KOPT-K1 (cell line): ENCODE measurements at regions not wholly inside any gene's neighbourhood (a gene's known extent, or its start where the extent isn't known, plus 50 kb on each side); places are given as distances from the start of the nearest gene placed in this dataset.

Experiments used
- H3K27ac ChIP-seq: fragments of 200-600 bp; sonication (generic); 2 replicates; pipeline ENCODE4 v1.5.1; 2016; ENCODE audit warnings: antibody characterized with exemption, mild to moderate bottlenecking, low read depth, low read length; ENCODE audit not compliant: poor library complexity, severe bottlenecking
- H3K36me3 ChIP-seq: fragments of 200-600 bp; sonication (generic); 2 replicates; pipeline ENCODE4 v1.5.1; 2017; ENCODE audit warnings: antibody characterized with exemption, mild to moderate bottlenecking, low read length, moderate library complexity; ENCODE audit not compliant: insufficient read depth
- H3K9me3 ChIP-seq: fragments of 200-600 bp; sonication (generic); 2 replicates; pipeline ENCODE4 v1.5.1; 2017; ENCODE audit warnings: antibody characterized with exemption, low read length, mild to moderate bottlenecking; ENCODE audit not compliant: insufficient read depth, poor library complexity, severe bottlenecking

DNA sequence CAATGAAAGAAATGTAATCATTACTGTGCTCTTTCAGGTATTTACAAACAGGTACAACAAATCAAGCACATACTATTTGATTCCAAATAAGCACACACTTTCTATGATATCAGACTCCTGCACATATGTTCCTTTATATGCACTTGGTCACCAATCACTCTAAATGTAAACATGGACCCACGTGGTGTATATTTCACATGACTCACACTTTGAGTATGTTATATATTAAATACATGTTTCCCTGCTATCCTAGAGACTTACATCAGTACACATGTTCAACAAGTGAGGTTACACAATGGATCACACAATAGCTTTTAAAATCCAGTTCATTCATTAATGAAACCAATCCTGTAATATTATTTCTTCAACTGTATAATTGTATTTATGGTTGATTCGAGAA is 683.5 kb downstream of the NR2F2 start:
- Histone ChIP-seq H3K27ac (no peak overlapping the region), H3K36me3 (no peaks in the 10 kb centered on the region), H3K9me3 (no peaks in the 10 kb centered on the region)

DNA sequence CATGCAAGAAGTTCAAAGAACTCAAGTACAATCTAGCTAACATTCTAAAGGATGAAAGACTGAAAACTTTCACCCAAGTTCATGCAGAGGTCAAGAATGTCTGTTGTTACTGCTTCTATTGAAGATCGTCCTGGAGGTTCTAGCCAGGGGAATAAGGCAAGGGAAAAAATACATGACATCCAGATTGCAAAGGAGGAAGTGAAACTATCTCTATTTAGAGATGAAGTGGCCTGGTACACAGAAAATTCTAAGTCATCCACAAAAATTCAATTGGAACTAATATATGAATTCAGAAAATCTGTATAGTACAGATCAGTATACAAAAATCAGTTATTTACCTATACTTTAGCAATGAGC is 693.0 kb downstream of the NR2F2 start:
- Histone ChIP-seq H3K9me3 (no peaks in the 10 kb centered on the region), H3K36me3 (no peaks in the 10 kb centered on the region), H3K27ac (no peak overlapping the region)

DNA sequence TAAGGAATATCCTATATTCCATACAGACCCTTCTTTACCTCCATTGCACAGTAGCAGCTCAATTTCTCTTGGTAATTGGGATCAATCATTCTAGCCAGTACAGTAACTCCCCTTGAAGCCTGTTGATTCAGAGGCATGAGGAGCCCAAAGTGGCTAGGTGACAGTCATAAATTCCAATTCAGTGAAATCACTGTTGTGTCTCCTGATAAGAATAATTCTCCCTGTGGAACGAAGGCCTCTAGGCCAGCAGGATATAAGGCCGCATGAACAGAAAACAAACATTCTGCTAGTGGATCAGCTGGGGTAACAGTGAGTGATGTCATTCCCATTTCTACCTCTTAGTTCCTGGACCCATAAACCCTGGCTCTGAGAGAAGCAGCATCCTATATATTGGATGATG is 696.3 kb downstream of the NR2F2 start:
- Histone ChIP-seq H3K36me3 (no peaks in the 10 kb centered on the region), H3K27ac (no peak overlapping the region), H3K9me3 (no peaks in the 10 kb centered on the region)

DNA sequence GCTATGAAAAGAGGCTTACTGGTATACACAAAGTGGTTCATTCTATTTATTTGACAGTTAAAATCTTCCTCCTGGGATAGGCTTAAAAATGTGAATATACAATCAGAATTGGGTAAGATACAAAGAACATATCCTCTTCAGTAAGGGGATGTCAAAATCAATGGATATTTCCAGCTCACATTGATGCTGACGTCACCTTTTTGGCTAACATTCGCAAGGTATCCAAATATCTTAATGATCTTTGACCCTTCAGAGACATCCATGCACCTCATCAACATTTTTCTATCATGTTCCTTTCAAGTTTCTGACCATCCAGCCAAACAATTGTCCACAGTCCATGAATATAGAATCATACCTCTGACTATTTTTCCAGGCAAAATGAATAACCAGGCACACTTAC is 697.3 kb downstream of the NR2F2 start:
- Histone ChIP-seq H3K36me3 (no peaks in the 10 kb centered on the region), H3K9me3 (no peaks in the 10 kb centered on the region), H3K27ac (no peak overlapping the region)

DNA sequence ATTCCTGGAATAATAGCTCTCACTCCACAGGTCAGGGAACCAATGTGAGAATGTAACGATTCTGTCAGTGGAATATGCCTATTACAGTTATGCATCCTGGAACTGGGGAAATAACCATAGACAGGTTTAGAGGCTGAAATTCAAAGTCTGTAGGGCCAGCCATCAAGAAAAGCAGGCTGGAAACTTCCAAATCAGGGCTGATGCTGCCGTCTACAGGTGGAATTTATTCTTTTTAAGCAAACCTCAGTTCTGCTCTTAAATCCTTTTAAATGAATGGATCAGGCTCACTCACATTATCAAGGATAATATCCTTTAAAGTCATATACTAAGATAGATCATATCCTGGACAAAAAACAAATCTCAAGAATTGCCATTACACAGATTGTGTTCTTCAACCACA is 699.8 kb downstream of the NR2F2 start:
- no peaks in the 10 kb centered on the region for H3K9me3 ChIP-seq
- H3K36me3 ChIP-seq: no peaks in the 10 kb centered on the region
- no peak overlapping the region for H3K27ac ChIP-seq

DNA sequence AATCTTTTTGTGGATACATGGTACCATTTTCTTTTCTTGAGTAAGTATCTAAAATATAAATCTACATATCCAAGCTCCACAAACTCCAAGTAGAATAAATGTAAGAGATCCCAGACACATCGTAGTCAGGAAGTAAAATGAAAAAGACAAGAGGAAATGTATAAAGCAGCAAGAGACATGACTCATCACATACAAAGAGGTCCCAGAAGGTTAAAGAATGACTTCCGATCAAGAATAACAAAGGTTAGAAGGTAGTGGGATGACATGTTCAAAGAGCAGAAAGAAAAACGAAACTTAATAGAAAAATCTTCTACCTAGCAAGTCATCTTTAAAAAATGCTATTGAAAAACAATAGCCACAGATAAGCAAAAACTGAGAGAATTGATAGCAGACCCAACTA is 705.8 kb downstream of the NR2F2 start:
- H3K9me3 ChIP-seq: no peaks in the 10 kb centered on the region
- H3K36me3 ChIP-seq: no peaks in the 10 kb centered on the region
- H3K27ac ChIP-seq: no peak overlapping the region

DNA sequence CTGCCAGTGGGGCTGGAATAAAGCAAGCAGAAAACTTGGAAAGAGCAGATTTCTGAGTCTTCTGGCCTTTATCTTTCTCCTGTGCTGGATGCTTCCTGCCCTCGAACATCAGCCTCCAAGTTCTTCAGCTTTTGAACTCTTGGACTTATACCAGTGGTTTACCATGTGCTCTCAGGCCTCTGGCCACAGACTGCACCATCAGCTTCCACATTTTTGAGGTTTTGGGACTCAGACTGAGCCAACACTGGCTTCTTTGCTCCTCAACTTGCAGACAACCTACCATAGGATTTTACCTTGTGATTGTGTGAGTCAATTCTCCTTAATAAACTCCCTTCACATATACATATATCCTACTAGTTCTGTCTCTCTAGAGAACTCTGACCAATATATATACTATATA is 706.6 kb downstream of the NR2F2 start:
- H3K27ac ChIP-seq: no peak overlapping the region
- no peaks in the 10 kb centered on the region for H3K9me3 ChIP-seq
- no peaks in the 10 kb centered on the region for H3K36me3 ChIP-seq

DNA sequence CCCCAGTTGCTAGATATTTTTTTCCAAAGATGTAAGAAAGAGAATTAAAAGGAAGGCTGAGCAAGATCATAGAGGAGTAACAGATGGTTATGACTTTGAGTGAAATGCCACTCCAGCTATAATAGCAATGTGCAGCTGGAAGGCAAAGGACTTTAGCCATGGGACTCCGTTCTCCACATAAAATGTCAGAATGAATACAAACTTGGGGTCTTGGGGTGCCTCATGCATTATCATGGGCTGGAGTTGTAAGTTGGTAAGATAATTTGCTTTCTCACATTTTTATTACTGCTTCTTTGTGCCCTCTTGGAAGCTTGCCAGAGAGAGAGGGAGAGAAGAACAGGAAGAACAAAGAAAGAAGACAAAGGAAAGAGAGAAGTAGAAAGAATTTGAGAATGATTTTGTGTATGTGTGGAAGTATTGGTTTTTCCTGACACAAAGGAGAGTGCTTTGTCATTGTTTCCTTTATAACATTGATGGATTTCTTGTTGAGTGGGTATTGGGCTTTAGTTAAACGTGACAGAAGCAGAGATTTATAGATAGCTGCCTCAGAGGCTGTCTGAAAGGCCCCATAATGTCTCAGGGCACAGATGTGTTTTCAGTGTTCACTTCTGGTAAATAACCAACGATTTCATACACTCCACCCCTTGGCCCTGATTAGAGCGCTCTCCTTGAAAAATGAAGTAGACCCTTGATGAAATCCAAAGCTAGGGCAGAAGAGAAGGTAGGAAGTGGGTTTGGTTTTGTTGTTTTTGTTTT is 715.3 kb downstream of the NR2F2 start:
- no peaks in the 10 kb centered on the region for H3K9me3 ChIP-seq
- H3K27ac ChIP-seq: no peak overlapping the region
- no peaks in the 10 kb centered on the region for H3K36me3 ChIP-seq

DNA sequence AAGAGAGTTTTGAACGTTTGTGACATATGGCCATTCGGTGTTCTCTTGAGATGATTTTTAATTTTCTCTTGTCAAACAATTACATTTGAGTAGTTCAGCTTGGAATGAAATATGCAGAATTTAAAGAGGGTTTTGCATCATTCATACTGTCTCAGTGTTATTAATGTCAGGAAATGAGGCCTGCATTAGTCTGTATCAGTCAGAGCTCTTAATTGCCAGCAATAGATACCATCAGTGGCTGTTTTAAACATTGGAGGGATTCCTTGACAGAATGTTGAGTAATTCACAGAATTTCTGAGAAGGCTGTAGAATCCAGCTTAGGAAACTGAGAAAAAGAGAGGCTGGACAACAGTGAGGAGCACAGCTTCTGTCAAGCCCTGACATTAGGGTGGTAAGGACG is 722.0 kb downstream of the NR2F2 start:
- no peaks in the 10 kb centered on the region for H3K9me3 ChIP-seq
- no peaks in the 10 kb centered on the region for H3K36me3 ChIP-seq
- H3K27ac ChIP-seq: no peak overlapping the region

DNA sequence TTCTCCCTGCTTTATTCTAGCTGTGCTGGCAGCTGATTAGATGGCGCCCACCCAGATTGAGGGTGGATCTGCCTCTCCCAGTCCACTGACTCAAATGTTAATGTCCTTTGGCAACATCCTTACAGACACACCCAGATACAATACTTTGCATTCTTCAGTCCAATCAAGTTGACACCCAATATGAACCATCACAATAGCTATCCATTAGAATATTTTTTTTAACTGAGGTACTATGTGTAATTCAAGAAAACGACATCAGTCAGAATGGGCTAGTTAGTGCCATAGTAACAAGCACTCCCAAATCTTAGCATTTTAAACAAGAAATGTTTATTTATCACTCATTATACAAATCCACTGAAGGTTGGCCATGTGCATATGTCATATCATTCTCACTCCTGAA is 723.1 kb downstream of the NR2F2 start:
- Histone ChIP-seq H3K36me3 (no peaks in the 10 kb centered on the region), H3K27ac (no peak overlapping the region), H3K9me3 (no peaks in the 10 kb centered on the region)

DNA sequence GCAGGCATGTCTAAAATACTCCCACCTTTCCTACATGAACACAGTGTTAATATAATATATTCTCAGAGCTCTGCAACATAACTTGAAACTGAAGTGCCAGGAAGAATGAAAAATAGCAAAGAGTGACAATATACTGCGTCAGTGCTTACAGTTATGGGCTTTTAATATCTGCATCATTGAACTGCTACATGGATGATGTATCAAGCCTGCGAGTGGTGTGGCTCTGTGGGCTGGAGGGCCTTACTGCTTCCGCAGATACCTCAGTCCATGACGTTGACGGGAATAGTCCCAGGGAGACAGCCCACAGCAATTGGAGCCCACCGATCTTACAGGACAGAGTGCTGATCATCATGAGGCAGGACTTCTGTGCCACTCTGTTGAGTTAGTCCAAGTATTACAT is 727.0 kb downstream of the NR2F2 start:
- Histone ChIP-seq H3K9me3 (no peaks in the 10 kb centered on the region), H3K27ac (no peak overlapping the region), H3K36me3 (no peaks in the 10 kb centered on the region)

DNA sequence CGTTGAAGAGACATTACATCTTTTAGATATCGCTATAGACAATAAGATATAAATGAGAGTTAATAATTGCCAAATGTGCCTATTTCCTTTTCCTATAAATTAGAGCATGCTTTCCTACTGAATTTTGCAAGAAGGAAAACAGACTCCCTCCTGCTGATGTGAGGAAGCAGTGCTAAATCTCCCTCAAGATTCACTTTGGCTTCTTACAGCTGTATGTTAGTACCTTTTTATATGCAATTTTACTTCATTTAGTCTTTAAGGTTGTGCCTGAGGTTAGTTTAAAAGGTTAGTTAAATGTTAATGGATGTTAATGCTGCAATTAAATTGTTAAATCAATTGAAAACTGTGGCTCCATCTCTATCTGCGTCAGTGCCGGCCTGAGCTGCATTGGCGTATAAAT is 728.8 kb downstream of the NR2F2 start:
- Histone ChIP-seq H3K27ac (no peak overlapping the region), H3K9me3 (no peaks in the 10 kb centered on the region), H3K36me3 (no peaks in the 10 kb centered on the region)

DNA sequence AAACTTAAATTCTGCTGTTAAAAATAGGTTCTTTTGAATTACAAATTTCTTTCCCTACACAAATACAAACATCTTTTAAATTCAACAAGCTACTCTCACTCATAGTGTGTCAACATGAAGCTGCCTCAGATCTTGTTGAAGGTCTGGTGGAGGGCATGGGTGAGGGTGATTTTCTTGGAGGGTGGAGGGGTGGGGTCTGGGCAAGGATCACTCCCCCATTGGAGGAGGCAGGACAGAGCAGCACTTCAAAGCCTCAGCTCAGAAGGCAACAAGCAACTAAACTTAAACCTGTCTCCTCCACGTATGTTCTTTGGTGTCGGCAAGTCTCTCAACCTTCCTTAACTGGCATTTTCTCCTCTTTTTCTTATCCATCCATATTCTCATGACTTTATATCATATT is 730.9 kb downstream of the NR2F2 start:
- Histone ChIP-seq H3K36me3 (no peaks in the 10 kb centered on the region), H3K27ac (no peak overlapping the region)

DNA sequence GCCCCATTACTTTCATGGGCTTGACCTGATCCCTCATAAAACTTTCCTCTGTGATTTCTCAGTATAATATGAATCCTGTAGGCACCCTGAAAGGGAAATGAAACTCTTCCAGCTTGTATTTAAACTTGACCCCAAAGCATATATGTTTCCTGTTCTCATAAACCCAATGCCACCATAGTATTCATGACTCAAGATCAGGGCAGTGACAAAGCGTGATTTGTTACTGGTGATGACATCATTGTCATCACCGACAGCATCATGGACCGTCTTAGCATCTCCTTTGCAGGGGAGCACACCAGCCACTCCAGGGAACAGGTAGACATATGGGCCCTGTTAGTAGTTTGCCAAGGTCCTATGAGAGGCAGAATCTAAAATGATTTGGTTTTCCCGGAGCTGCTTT is 741.2 kb downstream of the NR2F2 start:
- Histone ChIP-seq H3K36me3 (no peaks in the 10 kb centered on the region), H3K9me3 (no peaks in the 10 kb centered on the region), H3K27ac (no peak overlapping the region)

More for the DNA sequence above, 730.9 kb downstream of the NR2F2 start:
- H3K9me3 ChIP-seq: no peaks in the 10 kb centered on the region

DNA sequence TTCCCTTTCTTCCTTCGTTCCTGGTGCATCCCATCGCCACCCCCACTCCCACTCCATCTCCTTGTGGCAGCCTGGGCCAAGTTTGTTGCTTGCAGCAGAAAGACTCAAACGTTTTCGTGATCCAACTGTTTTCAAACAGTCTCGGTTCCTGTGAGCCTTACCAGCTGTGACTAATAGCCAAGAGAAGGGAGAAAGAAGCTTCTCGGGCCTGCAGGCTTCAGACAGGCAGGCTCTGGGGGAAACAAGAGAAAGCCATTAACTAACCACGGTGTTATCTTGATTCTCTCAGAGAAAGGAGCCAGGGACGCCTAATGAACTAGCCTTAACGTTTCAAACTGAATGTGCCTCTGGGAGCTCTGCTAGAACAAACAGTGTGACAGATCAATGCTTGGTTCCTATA is 742.0 kb downstream of the NR2F2 start:
- Histone ChIP-seq H3K9me3 (no peaks in the 10 kb centered on the region), H3K36me3 (no peaks in the 10 kb centered on the region), H3K27ac (no peak overlapping the region)

DNA sequence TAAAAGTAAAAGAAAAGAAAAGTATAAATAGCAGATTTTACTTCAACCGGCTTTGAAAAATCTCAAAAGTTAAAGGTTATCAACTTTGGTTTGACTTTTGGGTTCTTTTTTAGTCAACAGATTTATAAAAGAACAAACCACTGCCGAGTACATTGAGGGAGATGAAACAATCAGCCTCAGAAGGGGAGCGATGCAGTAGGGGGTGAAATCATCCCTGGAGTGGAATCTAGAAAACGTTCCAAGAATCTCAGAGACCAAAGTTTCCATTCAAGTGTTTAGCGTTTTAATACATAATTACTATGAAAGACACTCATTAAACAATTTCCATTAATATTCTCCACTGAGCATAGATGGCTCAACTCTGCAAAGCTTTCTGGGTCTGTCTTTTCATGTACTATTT is 745.5 kb downstream of the NR2F2 start:
- H3K27ac ChIP-seq: no peak overlapping the region
- H3K9me3 ChIP-seq: no peaks in the 10 kb centered on the region

More for the DNA sequence above, 745.5 kb downstream of the NR2F2 start:
- no peaks in the 10 kb centered on the region for H3K36me3 ChIP-seq
